ENCODE measurements at regions not wholly inside any gene's neighbourhood (a gene's known extent, or its start where the extent isn't known, plus 50 kb on each side); places are given as distances from the start of the nearest gene placed in this dataset.

- ChIA-PET POLR2A (no interaction called here), CTCF (ENCODE audit: unreplicated experiment) (no interaction called here)
- no TSS peak for BruUV-seq (replicated peaks)
Observed at GRCh38 chr5:167530548-167530947, 760.9 kb upstream of the WWC1 start.

DNA sequence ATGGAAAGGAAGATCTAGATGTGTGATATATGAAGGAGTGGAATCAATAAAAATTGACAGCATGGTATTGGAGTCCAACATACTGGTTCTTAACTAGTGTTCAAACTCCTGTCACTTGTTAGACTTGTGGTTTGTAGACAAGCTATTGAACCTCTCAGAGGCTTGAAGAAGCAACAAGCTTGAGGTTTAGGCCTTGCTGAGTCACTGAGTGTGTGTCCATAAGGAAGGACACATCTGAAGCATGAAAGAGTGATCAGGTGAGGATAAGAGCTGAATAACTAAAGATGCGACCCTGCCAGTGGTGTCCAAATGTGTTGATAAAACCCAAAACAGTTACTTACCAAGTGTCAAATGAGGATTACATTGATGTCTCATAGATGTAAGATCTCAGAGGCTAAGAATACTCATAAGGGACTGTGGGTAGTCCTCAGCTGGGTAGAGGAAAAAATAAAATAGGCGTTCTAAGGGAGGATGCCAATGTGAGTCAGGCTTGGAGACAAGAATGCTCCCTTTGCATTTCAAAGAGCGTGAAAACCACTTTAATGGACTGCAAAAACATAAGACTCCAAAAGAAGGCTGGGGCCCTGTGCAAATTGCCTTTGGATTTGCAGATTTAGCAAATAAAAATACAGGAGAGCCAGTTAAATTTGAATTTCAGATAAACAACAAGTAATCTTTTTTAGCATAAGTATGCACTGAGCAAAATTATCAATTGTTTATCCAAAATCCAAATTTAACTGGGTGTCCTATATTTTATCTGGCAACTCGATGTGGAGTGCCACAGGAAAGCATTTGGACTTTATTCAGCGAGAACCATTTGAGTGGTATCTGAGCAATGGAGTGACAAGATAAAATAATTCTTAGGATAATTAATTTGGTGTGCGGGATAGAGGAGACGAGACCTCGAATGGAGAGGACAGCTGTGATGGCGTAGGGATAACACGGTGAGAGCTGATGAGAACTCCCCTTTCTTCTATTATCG, 757.3 kb upstream of the WWC1 start:
- Histone ChIP-seq H3K9me2 (ENCODE audit: insufficient read depth, low read length) (no peaks in the 10 kb centered on the region), H3K4me1 (ENCODE audit: insufficient read depth, low read length, poor library complexity, severe bottlenecking) (no peaks in the 10 kb centered on the region), H3K4me3 (ENCODE audit: low read depth, low read length, poor library complexity, severe bottlenecking) (no peak overlapping the region), H3K9me3 (ENCODE audit: low read length) (no peaks in the 10 kb centered on the region), H3K27ac (ENCODE audit: low read depth, low read length, poor library complexity, severe bottlenecking) (no peak overlapping the region), H2AFZ (ENCODE audit: low read length) (no peak overlapping the region), H4K20me1 (ENCODE audit: insufficient read depth, low read length) (no peaks in the 10 kb centered on the region), H3K4me2 (ENCODE audit: low read length) (no peak overlapping the region), H3K79me2 (ENCODE audit: insufficient read depth, low read depth, low read length) (no peaks in the 10 kb centered on the region), H3K36me3 (ENCODE audit: insufficient read depth, low read length) (no peaks in the 10 kb centered on the region)
- intact Hi-C loops (cut with micrococcal nuclease; ENCODE audit: unreplicated experiment): no loop called here
- ChIA-PET CTCF (ENCODE audit: unreplicated experiment) (no interaction called here), POLR2A (interaction anchor here (0.6 kb wide), 1 partner anchor 1294 kb away, joined by 3 read pairs; no protein-coding TSS in a partner anchor)
- TF ChIP-seq, protein P1, sequence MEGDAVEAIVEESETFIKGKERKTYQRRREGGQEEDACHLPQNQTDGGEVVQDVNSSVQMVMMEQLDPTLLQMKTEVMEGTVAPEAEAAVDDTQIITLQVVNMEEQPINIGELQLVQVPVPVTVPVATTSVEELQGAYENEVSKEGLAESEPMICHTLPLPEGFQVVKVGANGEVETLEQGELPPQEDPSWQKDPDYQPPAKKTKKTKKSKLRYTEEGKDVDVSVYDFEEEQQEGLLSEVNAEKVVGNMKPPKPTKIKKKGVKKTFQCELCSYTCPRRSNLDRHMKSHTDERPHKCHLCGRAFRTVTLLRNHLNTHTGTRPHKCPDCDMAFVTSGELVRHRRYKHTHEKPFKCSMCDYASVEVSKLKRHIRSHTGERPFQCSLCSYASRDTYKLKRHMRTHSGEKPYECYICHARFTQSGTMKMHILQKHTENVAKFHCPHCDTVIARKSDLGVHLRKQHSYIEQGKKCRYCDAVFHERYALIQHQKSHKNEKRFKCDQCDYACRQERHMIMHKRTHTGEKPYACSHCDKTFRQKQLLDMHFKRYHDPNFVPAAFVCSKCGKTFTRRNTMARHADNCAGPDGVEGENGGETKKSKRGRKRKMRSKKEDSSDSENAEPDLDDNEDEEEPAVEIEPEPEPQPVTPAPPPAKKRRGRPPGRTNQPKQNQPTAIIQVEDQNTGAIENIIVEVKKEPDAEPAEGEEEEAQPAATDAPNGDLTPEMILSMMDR (conservative IDR thresholded peaks at IDR 0.05; ENCODE audit: low read length): no peak
- no peak for TF ChIP-seq EZH2phosphoT487 (IDR thresholded peaks at IDR 0.05; ENCODE audit: borderline replicate concordance, low read depth, low read length)
- BruUV-seq (replicated peaks): no TSS peak
- DNase-seq (ENCODE audit: low spot score): no peak

More at GRCh38 chr5:167530548-167530947, 760.9 kb upstream of the WWC1 start:
- H3K4me3 ChIP-seq (ENCODE audit: low read depth, low read length, poor library complexity, severe bottlenecking): no peak overlapping the region
- H3K36me3 ChIP-seq (ENCODE audit: insufficient read depth, low read length): no peaks in the 10 kb centered on the region
- no peak overlapping the region for H2AFZ ChIP-seq (ENCODE audit: low read length)
- intact Hi-C loops (cut with micrococcal nuclease; ENCODE audit: unreplicated experiment): no loop called here
- TF ChIP-seq, protein P1 (conservative IDR thresholded peaks at IDR 0.05; ENCODE audit: low read length): no peak
- TF ChIP-seq EZH2phosphoT487 (IDR thresholded peaks at IDR 0.05; ENCODE audit: borderline replicate concordance, low read depth, low read length): no peak
- no peaks in the 10 kb centered on the region for H4K20me1 ChIP-seq (ENCODE audit: insufficient read depth, low read length)
- DNase-seq (ENCODE audit: low spot score): no peak
- H3K4me2 ChIP-seq (ENCODE audit: low read length): no peak overlapping the region
- H3K9me3 ChIP-seq (ENCODE audit: low read length): no peaks in the 10 kb centered on the region
- no peaks in the 10 kb centered on the region for H3K4me1 ChIP-seq (ENCODE audit: insufficient read depth, low read length, poor library complexity, severe bottlenecking)
- H3K79me2 ChIP-seq (ENCODE audit: insufficient read depth, low read depth, low read length): no peaks in the 10 kb centered on the region
- H3K27ac ChIP-seq (ENCODE audit: low read depth, low read length, poor library complexity, severe bottlenecking): no peak overlapping the region
- no peaks in the 10 kb centered on the region for H3K9me2 ChIP-seq (ENCODE audit: insufficient read depth, low read length)

- H3K4me2 ChIP-seq (ENCODE audit: low read length): no peak overlapping the region
- BruUV-seq (replicated peaks): no TSS peak
- POLR2A ChIA-PET: interaction anchor here (0.6 kb wide), 1 partner anchor 26 kb away, joined by 3 read pairs; no protein-coding TSS in a partner anchor
Observed at GRCh38 chr5:167539747-167540146, 751.7 kb upstream of the WWC1 start.

More at GRCh38 chr5:167539747-167540146, 751.7 kb upstream of the WWC1 start:
- CTCF ChIA-PET (ENCODE audit: unreplicated experiment): no interaction called here
- Histone ChIP-seq H3K4me1 (ENCODE audit: insufficient read depth, low read length, poor library complexity, severe bottlenecking) (no peaks in the 10 kb centered on the region), H3K9me3 (ENCODE audit: low read length) (no peaks in the 10 kb centered on the region), H3K9me2 (ENCODE audit: insufficient read depth, low read length) (no peaks in the 10 kb centered on the region), H3K36me3 (ENCODE audit: insufficient read depth, low read length) (no peaks in the 10 kb centered on the region), H4K20me1 (ENCODE audit: insufficient read depth, low read length) (no peaks in the 10 kb centered on the region), H3K79me2 (ENCODE audit: insufficient read depth, low read depth, low read length) (no peaks in the 10 kb centered on the region), H2AFZ (ENCODE audit: low read length) (no peak overlapping the region), H3K4me3 (ENCODE audit: low read depth, low read length, poor library complexity, severe bottlenecking) (no peak overlapping the region), H3K27ac (ENCODE audit: low read depth, low read length, poor library complexity, severe bottlenecking) (no peak overlapping the region)
- intact Hi-C loops (cut with micrococcal nuclease; ENCODE audit: unreplicated experiment): no loop called here
- TF ChIP-seq, protein P1 (conservative IDR thresholded peaks at IDR 0.05; ENCODE audit: low read length): no peak
- no peak for TF ChIP-seq EZH2phosphoT487 (IDR thresholded peaks at IDR 0.05; ENCODE audit: borderline replicate concordance, low read depth, low read length)
- DNase-seq (ENCODE audit: low spot score): no peak
